HCT116 (cell line): ENCODE measurements at regions not wholly inside any gene's neighbourhood (a gene's known extent, or its start where the extent isn't known, plus 50 kb on each side); places are given as distances from the start of the nearest gene placed in this dataset.

ENCODE experiments used
- ATAC-seq: fragments of 200-7000 bp; cut with Tn5 transposase; 2 replicates; pipeline ENCODE4 v1.9.1; 2020; ENCODE audit warnings: mild to moderate bottlenecking, moderate library complexity
- BruUV-seq: library from RNA; stranded (reverse); fragments of 400-500 nt; replicated peaks from 2 replicates; lab custom pipeline; 2021; lab: Mats Ljungman, UMichigan
- CTCF ChIA-PET: fragments of 300-600 bp; sonication (Branson Sonifier 250); formaldehyde crosslinking; loops from one replicate; lab custom pipeline; 2021; ENCODE audit warnings: antibody characterized with exemption; lab: Charles Lee
- POLR2A ChIA-PET: fragments of 300-600, 350-600 bp; sonication (Branson Sonifier 250); formaldehyde crosslinking; loops from one replicate; lab custom pipeline; 2021; ENCODE audit warnings: antibody characterized with exemption; lab: Charles Lee
- RAD21 ChIA-PET, 2 experiments: fragments of 300-600 bp; sonication (Branson Sonifier 250); formaldehyde crosslinking; loops; one replicate each; lab custom pipeline; 2023; ENCODE audit warnings: low total read pairs in 2 of 2; ENCODE audit not compliant: uncharacterized antibody in 2 of 2, unreplicated experiment in 2 of 2, low non-redundant PET in 1 of 2; lab: Charles Lee
- DNase-seq: peaks from one replicate; pipeline ENCODE4 v3.0.0-alpha.2; 2010; ENCODE audit warnings: low read depth, low spot score
- H2AFZ ChIP-seq: fragments of 200-600 bp; shearing (Covaris generic), sonication (generic); 2 replicates; pipeline ENCODE4 v1.6.1; 2017; ENCODE audit warnings: low read depth, mixed run types, mixed read lengths, antibody characterized with exemption, low read length; ENCODE audit not compliant: poor library complexity, severe bottlenecking
- H3K27ac ChIP-seq: 2 replicates; pipeline ENCODE4 v1.5.1; 2012; ENCODE audit warnings: low read depth, low read length
- H3K27me3 ChIP-seq: fragments of 200-600 bp; sonication (generic); 2 replicates; pipeline ENCODE4 v1.6.1; 2016; ENCODE audit warnings: mixed run types, low read length, mixed read lengths; ENCODE audit not compliant: insufficient read depth
- H3K36me3 ChIP-seq, 2 experiments: fragments of 200-500 bp in 1 of 2; fragments of 200-600 bp in 1 of 2; sonication (Bioruptor generic) in 1 of 2; sonication (generic) in 1 of 2; 2 replicates each; pipeline versions ENCODE4 v1.5.1 to v1.6.1; 2014 to 2016; ENCODE audit warnings: low read length in 2 of 2, inconsistent platforms in 1 of 2, mixed read lengths in 1 of 2, mixed run types in 1 of 2; ENCODE audit not compliant: insufficient read depth in 2 of 2, control insufficient read depth in 1 of 2
- H3K4me1 ChIP-seq, 2 experiments: fragments of 200-600 bp in 1 of 2; sonication (generic) in 1 of 2; 2 replicates each; pipeline versions ENCODE4 v1.5.1 to v1.6.1; 2012 to 2017; ENCODE audit warnings: low read length in 2 of 2, inconsistent platforms in 1 of 2, mild to moderate bottlenecking in 1 of 2, mixed read lengths in 1 of 2, mixed run types in 1 of 2, moderate library complexity in 1 of 2; ENCODE audit not compliant: insufficient read depth in 2 of 2, control insufficient read depth in 1 of 2
- H3K4me2 ChIP-seq: fragments of 200-600 bp; sonication (generic); 2 replicates; pipeline ENCODE4 v1.6.1; 2017; ENCODE audit warnings: mixed run types, low read length, mixed read lengths
- H3K4me3 ChIP-seq, 2 experiments: fragments of 200-600 bp in 1 of 2; sonication (generic) in 1 of 2; replicated peaks in 1 of 2; 2 replicates each; pipeline ENCODE4 v1.5.1; 2011 to 2016; ENCODE audit warnings: low read length in 2 of 2, control low read depth in 1 of 2, low read depth in 1 of 2, mild to moderate bottlenecking in 1 of 2, mixed read lengths in 1 of 2, mixed run types in 1 of 2
- H3K79me2 ChIP-seq: fragments of 200-600 bp; sonication (generic); 2 replicates; pipeline ENCODE4 v1.6.1; 2017; ENCODE audit warnings: mild to moderate bottlenecking, mixed run types, low read length, moderate library complexity, mixed read lengths; ENCODE audit not compliant: insufficient read depth
- H3K9ac ChIP-seq: fragments of 200-600 bp; sonication (generic); 2 replicates; pipeline ENCODE4 v1.6.1; 2016; ENCODE audit warnings: low read length, mixed read lengths
- H3K9me2 ChIP-seq: fragments of 200-600 bp; sonication (generic), shearing (Covaris generic); 2 replicates; pipeline ENCODE4 v1.6.1; 2017; ENCODE audit warnings: mixed run types, mild to moderate bottlenecking, moderate library complexity; ENCODE audit not compliant: insufficient read depth
- H3K9me3 ChIP-seq, 2 experiments: fragments of 200-500 bp in 1 of 2; fragments of 200-600 bp in 1 of 2; sonication (Bioruptor generic) in 1 of 2; sonication (generic) in 1 of 2; 2 replicates each; pipeline ENCODE4 v1.6.1; 2014 to 2017; ENCODE audit warnings: low read length in 2 of 2, mixed read lengths in 2 of 2, inconsistent platforms in 1 of 2, low read depth in 1 of 2, mild to moderate bottlenecking in 1 of 2, mixed run types in 1 of 2, moderate library complexity in 1 of 2; ENCODE audit not compliant: control insufficient read depth in 1 of 2, insufficient read depth in 1 of 2
- H4K20me1 ChIP-seq: fragments of 200-600 bp; sonication (generic), shearing (Covaris generic); 2 replicates; pipeline ENCODE4 v1.6.1; 2017; ENCODE audit warnings: mixed run types, mild to moderate bottlenecking, moderate library complexity; ENCODE audit not compliant: insufficient read depth
- CBX3 ChIP-seq: IDR thresholded peaks from 2 replicates; pipeline ENCODE4 v1.6.1; 2012; ENCODE audit warnings: low read depth
- CEBPB ChIP-seq: IDR thresholded peaks from 2 replicates; pipeline ENCODE4 v1.6.1; 2012; ENCODE audit warnings: low read depth
- ELF1 ChIP-seq: IDR thresholded peaks from 2 replicates; pipeline ENCODE4 v1.6.1; 2012; ENCODE audit warnings: low read depth, borderline replicate concordance
- EZH2 ChIP-seq: fragments of 200-600 bp; sonication (generic); IDR thresholded peaks from 2 replicates; pipeline ENCODE4 v1.6.1; 2017; ENCODE audit warnings: antibody characterized with exemption, mixed run types
- JUND ChIP-seq: IDR thresholded peaks from 2 replicates; pipeline ENCODE4 v1.6.1; 2012
- POLR2A ChIP-seq: IDR thresholded peaks from 2 replicates; pipeline ENCODE4 v1.7.0; 2011; ENCODE audit warnings: borderline replicate concordance; ENCODE audit not compliant: insufficient read depth, insufficient read length; ENCODE audit errors: extremely low read depth
- RAD21 ChIP-seq: IDR thresholded peaks from 2 replicates; pipeline ENCODE4 v1.6.1; 2012; ENCODE audit warnings: low read depth, mild to moderate bottlenecking
- SIN3A ChIP-seq: IDR thresholded peaks from 2 replicates; pipeline ENCODE4 v1.6.1; 2012; ENCODE audit warnings: low read depth
- SP1 ChIP-seq: IDR thresholded peaks from 2 replicates; pipeline ENCODE4 v1.6.1; 2012; ENCODE audit warnings: low read depth
- SRF ChIP-seq: IDR thresholded peaks from 2 replicates; pipeline ENCODE4 v1.6.1; 2012; ENCODE audit warnings: low read depth
- TCF7L2 ChIP-seq: IDR thresholded peaks from 2 replicates; pipeline ENCODE4 v1.7.0; 2011; ENCODE audit warnings: borderline replicate concordance, inconsistent platforms; ENCODE audit not compliant: insufficient read depth, insufficient read length; ENCODE audit errors: extremely low read depth
- ZFX ChIP-seq: fragments of 450-650 bp; IDR thresholded peaks from 2 replicates; pipeline ENCODE4 v1.6.1; 2017
- intact Hi-C: fragments of 100-400 bp; cut with micrococcal nuclease; formaldehyde crosslinking; loops from 2 replicates; pipeline ENCODE4 v1.10.0; 2022
- TF ChIP-seq, protein P1 (sequence below): IDR thresholded peaks from 2 replicates; pipeline ENCODE4 v1.6.1; 2012; ENCODE audit warnings: low read depth
- TF ChIP-seq, protein P2 (sequence below): IDR thresholded peaks from 2 replicates; pipeline ENCODE4 v1.6.1; 2012
- TF ChIP-seq, protein P3 (sequence below): IDR thresholded peaks from 2 replicates; pipeline ENCODE4 v1.6.1; 2012

DNA sequence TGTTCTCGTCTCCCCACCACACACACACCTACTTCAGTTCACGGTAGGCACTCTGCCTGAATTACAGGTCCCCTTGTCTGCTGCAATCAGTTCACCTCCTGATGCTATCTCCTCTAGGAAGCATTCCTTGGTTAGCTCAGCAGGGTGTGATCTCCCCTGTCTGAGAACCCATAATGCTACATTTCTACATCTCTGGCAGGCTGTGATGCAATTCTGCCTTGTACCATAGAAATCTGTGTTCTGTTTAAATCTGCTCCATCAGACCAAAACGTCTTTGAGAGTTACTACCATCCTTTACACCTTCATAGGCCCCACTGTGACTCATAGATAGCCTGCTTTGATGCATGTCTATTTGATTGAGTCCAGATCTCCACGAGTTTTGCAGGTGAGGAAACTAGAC is 103.9 kb downstream of the TTC32 start (continued):
- TF ChIP-seq, protein P1, sequence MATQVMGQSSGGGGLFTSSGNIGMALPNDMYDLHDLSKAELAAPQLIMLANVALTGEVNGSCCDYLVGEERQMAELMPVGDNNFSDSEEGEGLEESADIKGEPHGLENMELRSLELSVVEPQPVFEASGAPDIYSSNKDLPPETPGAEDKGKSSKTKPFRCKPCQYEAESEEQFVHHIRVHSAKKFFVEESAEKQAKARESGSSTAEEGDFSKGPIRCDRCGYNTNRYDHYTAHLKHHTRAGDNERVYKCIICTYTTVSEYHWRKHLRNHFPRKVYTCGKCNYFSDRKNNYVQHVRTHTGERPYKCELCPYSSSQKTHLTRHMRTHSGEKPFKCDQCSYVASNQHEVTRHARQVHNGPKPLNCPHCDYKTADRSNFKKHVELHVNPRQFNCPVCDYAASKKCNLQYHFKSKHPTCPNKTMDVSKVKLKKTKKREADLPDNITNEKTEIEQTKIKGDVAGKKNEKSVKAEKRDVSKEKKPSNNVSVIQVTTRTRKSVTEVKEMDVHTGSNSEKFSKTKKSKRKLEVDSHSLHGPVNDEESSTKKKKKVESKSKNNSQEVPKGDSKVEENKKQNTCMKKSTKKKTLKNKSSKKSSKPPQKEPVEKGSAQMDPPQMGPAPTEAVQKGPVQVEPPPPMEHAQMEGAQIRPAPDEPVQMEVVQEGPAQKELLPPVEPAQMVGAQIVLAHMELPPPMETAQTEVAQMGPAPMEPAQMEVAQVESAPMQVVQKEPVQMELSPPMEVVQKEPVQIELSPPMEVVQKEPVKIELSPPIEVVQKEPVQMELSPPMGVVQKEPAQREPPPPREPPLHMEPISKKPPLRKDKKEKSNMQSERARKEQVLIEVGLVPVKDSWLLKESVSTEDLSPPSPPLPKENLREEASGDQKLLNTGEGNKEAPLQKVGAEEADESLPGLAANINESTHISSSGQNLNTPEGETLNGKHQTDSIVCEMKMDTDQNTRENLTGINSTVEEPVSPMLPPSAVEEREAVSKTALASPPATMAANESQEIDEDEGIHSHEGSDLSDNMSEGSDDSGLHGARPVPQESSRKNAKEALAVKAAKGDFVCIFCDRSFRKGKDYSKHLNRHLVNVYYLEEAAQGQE, result no peak
- TF ChIP-seq CBX3, result no peak
- no peak for TF ChIP-seq SRF
- no peak for TF ChIP-seq SIN3A
- no peak for TF ChIP-seq EZH2

DNA sequence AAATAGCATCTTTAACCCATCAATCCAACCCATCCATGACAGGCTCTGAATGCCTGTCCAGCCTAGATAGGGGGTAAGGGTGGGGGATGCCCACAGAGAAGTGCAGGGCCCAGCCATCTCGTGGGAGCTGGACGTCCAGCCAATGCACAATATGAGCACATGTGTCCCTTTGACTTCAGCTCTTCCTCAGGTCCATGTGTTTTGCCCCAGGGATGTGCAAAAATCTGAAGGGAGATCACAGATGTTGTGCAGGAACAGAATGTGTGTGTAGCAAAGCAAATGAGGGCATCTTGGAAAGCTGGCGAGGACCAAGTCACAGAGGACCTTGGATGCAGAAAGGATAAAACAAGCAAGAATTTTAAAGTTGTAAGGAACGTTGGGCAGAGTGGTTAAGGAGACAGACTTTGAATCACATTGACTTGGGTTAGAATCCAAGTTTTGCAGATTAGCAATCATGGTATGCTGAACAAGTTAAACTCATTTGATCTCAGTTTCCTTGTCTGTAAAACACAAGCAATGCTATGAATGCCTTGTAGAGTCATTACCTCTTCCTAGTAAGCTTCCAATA is 104.5 kb downstream of the TTC32 start:
- no peak overlapping the region for H3K9ac ChIP-seq
- H3K4me1 ChIP-seq, result peaks cover 16 to 21% of the 10 kb centered on the region in 2 experiments
- H3K36me3 ChIP-seq, result no peaks in the 10 kb centered on the region
- no peaks in the 10 kb centered on the region for H4K20me1 ChIP-seq
- DNase-seq (no peak), ATAC-seq (no peak)
- H3K27ac ChIP-seq, result no peak overlapping the region
- intact Hi-C loops, result no loop called here
- BruUV-seq, result no TSS peak
- no peaks in the 10 kb centered on the region for H3K79me2 ChIP-seq
- RAD21 ChIA-PET, result no interaction called here
- no peak overlapping the region for H2AFZ ChIP-seq
- CTCF ChIA-PET, result no interaction called here
- POLR2A ChIA-PET, result no interaction called here
- H3K4me3 ChIP-seq, result no peak overlapping the region
- peaks cover 44% of the 10 kb centered on the region for H3K27me3 ChIP-seq
- no peaks in the 10 kb centered on the region for H3K9me3 ChIP-seq
- H3K4me2 ChIP-seq, result no peak overlapping the region
- TF ChIP-seq POLR2A (no peak), SP1 (no peak), ZFX (no peak), ELF1 (no peak), CEBPB (no peak), TCF7L2 (no peak), EZH2 (no peak), RAD21 (no peak), JUND (no peak)
- TF ChIP-seq, protein P1, result no peak
- TF ChIP-seq, protein P2, sequence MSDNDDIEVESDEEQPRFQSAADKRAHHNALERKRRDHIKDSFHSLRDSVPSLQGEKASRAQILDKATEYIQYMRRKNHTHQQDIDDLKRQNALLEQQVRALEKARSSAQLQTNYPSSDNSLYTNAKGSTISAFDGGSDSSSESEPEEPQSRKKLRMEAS, result no peak
- TF ChIP-seq, protein P3, sequence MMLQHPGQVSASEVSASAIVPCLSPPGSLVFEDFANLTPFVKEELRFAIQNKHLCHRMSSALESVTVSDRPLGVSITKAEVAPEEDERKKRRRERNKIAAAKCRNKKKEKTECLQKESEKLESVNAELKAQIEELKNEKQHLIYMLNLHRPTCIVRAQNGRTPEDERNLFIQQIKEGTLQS, result no peak
- no peaks in the 10 kb centered on the region for H3K9me2 ChIP-seq
